GM19043 (cell line): ENCODE measurements at regions not wholly inside any gene's neighbourhood (a gene's known extent, or its start where the extent isn't known, plus 50 kb on each side); places are given as distances from the start of the nearest gene placed in this dataset.

Source experiments
- ATAC-seq: cut with Tn5 transposase; IDR thresholded peaks from one replicate; pipeline ENCODE4 v1.9.1; 2021; ENCODE audit warnings: low read depth; ENCODE audit not compliant: unreplicated experiment

DNA sequence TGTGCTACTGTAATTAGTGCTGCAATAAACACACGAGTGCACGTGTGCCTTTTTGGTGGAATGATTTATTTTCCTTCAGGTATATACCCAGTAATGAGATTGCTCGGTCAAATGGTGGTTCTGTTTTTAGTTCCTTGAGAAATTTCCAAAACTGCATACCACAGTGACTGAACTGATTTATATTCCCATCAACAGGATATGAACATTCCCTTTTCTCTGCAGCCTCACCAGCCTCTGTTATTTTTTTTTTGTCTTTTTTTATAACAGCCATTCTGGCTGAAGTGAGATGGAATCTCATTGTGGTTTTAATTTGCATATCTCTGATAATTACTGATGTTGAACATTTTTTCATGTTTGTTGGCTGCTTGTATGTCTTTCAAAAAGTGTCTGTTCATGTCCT lies 922.9 kb upstream of the LRRN3 start:
- no peak for ATAC-seq

DNA sequence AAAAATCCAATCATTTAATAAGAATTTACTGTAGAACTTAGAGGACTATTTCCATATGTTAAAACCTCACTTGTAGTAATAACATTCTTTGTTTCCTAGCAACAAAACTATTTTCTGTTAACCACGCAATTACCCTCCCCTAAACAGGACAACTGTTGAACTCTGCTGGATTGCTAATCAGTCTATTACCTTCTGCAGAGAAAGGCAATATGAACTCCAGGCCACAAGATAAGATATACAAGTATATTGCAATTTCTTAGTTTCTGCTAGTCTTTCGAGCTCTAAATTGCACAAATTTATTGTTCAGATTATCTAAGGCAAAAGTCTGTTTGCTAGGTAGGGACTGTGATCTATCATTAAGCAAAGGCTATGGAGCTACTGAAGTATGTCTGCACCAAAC lies 920.1 kb upstream of the LRRN3 start:
- ATAC-seq = no peak

DNA sequence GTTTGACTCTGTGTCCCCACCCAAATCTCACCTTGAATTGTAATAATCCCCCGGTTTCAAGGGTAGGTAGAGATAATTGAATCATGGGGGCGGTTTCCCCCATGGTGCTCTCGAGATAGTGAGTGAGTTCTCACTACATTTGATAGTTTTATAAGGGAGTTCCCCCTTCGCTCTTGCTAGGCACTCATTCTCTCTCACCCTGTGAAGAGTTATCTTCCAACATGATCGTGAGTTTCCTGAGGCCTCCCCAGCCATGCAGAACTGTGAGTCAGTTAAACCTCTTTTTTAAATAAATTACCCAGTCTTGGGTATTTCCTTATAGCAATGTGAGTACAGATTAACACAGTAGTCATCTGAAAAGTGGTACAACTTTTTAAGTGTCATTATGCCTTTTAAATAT lies 913.5 kb upstream of the LRRN3 start:
- no peak for ATAC-seq

DNA sequence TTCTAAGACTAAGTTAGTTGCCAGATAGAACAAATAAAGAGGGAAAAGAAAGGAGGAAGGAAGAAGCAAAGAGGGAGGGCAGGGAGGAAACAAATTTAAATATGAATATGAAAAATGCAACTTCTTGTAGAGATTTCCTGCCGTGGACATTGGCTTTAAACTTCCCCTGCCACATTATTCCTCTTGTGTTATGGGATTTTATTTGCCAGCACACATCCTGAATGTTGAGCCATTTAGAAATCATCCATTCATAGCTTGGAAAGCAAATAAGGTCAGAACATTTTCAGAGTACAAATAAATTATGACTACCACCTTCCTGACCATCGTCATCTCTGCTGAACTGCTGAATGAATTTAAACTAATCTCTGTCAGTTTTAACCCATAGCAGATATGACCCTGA lies 911.9 kb upstream of the LRRN3 start:
- no peak for ATAC-seq

DNA sequence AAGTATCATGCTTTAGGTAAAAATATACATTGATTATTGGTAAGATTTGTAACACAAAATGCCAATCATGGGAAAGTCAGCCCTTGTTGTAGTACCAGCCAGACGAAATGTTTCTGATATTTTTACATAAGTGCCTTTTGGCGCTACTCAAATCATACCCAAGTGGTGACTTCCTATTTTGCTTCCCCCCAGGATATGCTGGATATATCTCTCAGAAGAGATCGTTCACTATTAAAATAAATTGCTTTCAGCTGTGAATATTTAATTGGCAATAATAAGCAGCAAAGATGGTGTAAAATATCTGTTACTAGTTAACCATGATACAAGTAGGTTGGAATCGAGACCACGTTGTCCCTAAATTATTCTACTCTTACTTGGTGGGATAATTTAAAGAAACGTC lies 909.2 kb upstream of the LRRN3 start:
- no peak for ATAC-seq

DNA sequence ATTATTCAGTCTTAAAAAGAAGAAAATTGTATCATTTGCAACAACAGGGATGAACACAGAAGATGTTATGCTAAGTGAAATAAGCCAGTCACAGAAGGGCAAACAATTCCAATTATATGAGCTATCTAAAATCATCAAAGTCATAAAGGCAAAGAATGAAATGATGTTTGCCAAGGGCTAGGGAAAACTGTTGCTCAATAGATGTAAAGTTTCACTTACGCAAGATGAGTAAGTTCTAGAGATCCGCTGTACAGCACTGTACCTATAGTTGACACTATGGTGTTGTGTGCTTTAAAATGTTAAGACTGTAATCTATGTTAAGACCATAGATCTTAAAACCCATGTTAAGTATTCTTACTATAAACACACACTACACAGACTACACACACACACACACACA lies 904.6 kb upstream of the LRRN3 start:
- ATAC-seq = no peak

DNA sequence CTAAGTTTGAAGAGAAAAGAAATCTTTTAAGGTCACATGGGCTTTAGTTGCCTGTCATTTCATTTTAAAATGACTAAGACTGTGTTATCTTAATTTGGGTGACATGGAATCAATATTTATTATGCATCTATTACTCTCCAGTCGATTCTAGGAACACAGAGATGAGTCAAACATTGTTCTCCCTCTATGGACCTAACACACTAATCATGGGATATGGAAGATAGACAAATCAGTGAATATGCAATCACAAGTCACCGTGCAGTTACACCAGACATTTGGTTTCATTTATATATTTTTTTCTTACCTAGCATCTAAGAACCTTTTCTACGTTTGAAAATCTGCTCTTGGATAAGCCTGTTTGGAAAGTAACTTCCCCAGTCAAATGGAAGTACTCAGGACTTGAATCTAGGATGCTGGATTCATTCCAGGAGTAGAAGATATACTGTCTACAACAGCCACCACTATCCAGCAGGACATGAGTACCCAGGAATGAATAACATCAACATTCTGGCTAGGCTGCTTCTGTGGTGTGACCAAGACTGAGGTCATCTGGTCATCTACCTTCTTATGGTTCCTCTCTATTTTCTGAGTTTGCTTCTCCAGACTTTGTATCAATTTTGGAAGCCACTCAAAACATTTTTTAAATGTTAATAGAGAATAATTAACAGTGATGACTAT lies 902.9 kb upstream of the LRRN3 start:
- ATAC-seq = no peak

DNA sequence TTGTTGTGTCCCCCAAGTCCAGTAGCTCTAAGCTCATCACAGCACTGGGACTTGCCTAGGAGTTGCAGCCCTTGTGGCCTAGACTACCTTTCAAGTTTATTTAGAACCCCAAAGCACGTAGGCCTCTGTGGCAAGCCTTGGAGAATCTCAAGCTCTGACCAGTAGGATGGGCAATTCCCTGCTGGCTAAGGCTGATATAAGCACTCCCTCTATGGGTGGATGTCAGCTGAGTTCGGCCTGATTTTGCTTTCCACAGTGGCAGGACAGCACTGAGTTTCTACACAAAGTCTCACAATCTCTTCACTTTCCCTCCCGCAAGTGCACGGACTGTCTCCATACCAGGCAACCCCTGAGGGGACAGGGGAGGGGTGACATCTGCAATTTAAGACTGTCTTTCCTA lies 886.4 kb upstream of the LRRN3 start:
- no peak for ATAC-seq

DNA sequence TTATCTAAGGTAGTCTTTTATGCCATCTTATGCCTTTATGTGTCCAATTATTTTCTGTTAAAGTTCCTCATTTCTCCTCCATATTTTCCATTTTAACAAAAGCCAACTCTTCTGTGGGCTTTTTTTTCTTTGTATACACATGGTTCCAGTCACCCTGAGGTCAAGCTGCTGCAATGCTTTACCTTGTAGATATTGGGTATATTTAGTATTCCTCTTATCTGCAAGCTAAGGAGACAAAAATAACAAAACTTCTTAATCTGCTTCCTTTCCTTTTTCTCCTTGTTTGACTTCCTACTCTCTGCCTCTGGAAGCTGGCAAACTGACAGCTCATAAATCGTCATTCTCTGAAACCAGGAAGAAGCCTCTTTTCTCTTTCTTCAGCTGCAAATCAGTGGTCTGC lies 885.0 kb upstream of the LRRN3 start:
- no peak for ATAC-seq

DNA sequence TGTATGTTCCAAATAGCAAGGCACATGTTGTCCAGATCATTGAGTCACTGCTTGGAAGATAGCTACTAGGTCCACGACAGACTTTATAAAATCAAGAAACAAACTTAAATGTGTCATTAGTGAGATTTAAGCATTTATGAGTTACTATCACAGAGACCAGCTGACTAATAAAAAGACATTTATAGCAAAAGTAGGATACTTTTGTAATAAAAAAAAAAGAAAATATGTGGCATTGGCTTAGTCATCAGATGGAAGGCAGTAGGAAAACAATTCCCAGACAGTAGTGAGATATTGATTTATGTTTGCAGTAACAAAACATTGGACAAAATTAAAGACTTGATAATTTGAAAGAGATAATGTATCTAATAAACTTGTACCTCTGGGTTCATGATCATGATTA lies 881.0 kb upstream of the LRRN3 start:
- no peak for ATAC-seq

DNA sequence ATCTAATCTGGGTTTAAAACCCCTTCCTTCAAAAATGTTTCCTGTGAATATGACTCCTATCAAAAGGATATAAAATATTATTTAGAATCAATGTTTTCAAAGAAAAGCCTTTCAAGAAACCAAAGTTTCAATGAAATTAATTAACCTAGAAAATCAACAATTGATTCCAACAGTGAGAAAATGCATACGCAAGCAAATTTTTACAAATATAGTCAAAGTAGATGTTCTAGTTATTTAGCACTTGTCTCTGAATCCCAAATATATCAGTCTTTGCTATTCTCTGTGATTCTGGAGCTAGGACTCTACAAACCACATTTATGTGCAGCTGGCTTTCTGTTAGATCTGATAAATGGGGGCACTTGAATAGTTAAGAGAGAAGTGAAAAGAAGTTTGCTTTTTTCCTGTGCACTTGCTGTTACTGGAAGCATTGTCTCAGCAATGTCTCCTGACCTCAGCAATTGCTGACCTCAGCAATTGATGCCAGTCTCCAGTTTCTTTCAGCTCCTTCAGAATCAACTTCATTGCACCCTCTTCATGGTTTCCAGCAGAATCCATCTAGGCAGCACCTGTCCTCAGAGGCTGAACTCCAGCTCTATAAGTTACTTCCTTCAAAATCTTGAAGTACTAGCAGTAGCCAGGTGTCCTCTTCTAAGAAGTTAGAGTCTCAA lies 879.9 kb upstream of the LRRN3 start:
- no peak for ATAC-seq

DNA sequence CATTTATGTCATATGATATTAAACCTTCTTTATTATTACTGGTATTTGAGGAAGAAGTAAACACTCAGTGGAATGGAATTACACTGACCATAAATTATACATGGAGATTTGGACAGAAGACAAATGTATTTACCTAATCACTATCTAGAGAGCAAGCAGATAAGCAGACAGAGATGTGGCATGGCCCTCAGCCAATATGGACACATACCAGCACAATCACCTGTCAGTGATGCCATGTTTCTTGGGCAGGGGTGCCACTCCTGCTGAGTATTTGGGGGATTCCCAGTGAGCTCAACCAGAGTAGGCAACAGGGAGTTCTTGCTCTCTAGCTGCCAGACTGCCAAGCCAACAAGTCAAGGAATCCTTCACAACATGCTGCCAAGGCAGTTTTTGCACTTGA lies 866.3 kb upstream of the LRRN3 start:
- no peak for ATAC-seq

DNA sequence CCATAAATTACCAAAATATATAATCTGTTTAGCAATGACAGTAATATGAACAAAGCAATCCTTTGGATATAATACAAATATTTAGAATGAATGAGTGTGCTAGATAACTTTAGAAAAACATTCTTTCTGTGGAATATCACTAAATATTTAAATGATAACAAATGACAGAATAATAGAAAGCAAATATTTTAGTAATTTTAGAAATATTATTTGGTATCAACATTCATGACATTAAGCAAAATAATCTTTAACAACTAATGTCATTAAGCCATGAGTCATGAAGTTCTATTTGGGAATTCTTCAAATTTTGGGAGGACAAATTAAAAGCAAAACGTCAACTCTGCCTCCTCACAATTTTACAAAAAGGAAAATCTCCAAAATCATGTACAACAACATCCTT lies 844.8 kb upstream of the LRRN3 start:
- ATAC-seq = no peak

DNA sequence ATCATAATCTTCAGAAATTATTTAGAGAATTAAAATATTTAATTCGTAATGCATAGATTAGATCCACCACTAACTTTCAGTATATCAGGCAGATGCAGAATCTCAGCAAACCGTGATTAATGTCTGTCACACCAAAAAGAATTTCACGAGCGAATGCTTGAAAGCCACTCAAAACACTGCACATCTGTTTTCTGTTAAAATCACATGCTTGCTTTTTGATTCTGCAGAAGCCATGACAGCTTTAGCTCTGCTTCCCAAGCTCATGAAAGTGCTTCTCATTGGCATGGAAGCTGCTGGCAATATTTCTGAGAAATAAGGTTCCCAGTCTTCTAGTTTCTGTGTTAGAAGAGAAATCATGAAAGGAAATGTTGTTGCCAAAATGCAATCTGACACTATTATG lies 837.8 kb upstream of the LRRN3 start:
- no peak for ATAC-seq

DNA sequence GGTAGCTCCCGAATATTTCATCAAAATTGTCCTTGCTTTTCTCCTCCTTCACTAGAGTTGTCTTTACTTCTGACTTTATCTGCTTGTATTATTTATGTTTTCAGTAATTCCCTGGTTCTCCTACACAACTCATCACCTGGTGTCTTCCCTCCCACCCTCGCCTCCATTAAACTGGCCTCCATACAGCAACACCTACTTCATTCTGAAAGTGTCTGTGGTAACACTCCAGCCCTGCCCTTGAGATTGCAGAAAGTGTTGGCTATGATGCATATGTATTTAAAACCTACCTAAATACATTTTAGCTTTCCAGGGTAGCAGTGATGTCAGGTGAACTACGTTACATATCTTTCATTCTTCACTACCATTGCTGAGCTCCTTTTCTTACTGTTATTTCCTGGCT lies 833.3 kb upstream of the LRRN3 start:
- ATAC-seq = no peak

DNA sequence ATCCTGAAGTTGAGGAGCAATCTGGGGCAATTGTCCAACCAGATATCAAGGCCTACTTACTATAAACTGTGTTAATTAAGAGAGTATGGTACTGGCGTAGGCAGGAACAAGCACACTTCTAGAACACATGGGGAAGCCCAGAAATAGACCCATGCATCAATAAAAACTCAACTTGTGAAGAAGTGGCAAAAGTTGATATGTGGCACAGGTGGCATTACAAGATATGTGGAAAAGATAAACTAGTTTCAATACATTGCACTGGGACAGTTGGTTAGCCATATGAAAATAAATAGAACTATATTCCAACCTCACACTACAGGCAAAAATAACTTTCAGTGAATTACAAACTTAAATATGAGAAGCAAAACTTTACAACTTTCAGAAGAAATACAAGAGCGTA lies 828.7 kb upstream of the LRRN3 start:
- ATAC-seq = no peak

DNA sequence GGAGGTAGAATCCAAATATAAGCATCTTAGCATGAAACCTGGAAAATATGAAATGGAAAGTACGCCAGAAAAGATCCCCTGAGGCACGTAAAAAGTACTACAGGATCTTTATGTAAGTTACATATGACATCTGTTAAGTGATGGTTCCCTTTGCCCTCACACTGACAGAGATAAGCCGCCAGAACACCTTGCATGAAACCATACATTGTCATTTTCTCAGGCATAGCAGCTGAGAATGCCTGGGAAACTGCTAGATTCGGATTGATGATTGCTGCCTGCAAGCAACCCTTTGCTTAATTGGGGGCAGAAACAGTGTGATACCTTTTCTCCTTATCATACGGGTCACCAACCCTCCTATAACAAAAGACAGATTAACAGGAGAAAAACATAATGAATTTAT lies 826.6 kb upstream of the LRRN3 start:
- ATAC-seq = no peak

DNA sequence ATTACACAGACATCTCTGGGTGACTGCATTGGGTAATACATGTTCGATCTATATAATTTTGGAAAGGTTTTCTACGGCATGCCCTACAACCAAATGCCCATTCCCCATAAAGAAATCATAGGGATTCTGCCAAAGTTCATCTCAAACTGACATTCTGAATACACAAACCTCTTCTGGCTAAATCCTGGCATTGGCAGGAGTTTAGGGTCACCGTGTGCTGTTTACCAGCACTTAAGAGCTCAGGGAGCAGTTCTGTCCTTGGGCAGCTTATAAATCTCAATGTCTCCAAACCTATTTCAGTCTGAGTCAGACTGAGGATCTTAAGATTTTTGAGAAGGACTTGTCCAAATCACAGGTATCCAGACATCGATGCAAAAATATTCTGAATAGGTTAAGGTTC lies 809.6 kb upstream of the LRRN3 start:
- ATAC-seq = no peak

DNA sequence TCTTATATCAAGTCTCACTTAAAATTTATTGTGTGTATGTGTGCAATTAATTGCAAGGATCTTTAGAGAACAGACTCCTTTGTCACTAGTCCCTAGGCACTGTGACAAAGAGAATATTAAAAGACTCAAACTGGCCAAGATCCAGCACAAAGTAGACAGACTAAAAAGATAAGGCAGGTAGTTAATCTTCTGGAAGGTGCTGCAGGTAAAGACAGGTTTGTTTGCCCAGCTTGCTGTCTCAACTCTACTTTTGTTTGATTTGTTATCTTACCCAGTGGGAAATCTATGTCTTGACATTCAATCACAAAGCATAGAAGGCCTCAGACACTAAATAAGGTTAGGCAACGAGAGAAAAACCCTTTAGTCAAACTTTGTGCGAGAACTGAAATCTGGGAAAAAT lies 807.9 kb upstream of the LRRN3 start:
- ATAC-seq = no peak

DNA sequence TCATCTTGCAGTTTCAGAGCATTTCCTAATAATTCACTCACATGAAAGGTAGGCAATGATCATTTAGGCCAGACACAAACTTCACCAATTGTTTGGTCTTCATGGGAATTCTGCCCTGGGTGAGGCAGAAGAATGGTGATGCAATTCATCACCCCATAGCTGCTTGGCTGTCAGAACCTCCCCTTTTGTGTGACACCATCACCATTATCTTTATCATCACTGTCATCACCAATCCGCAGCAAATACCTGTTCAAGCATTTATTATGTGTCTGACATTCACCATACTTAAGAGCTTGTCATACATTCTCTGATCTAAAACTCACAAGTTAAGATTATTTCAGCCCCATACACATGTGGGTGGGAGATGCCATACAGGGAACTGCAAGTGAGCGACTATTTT lies 799.5 kb upstream of the LRRN3 start:
- no peak for ATAC-seq

DNA sequence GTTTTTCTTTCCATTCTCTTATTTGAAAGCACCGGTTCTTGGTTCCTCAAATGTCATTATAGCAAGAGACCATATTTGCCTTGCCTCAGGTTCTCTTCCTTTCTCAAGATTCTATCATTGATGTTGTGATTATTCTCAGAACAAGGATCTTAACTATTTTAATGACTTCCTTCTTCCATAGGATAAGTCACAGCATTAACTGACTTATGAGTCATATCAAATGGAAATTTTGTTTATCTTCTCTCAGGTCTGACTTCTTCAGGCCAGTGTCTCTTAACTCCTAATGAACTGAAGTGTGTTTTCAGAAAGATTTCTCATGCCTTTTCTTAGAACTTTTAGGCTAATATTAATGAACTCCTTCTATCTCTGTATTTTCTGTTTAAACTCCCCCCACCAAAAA lies 794.6 kb upstream of the LRRN3 start:
- ATAC-seq = no peak

DNA sequence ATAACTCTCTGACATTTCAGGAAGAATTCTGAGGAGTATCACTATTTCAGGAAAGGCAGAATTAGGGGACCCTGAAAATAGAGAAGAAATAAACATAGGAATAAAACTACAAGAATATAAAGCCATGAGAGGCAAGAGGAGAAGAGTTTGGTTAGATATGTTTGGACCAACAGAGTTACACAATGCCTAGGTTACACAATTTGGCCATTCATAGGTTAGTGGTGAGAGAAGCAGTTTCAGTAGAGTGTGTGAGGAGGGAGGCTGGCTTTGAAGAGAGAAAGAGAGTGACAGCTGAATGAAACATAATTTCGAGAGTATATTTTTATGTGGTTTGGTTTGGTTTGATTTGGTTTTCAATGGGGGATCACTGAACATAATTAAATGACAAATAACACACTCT lies 783.2 kb upstream of the LRRN3 start:
- ATAC-seq = no peak

DNA sequence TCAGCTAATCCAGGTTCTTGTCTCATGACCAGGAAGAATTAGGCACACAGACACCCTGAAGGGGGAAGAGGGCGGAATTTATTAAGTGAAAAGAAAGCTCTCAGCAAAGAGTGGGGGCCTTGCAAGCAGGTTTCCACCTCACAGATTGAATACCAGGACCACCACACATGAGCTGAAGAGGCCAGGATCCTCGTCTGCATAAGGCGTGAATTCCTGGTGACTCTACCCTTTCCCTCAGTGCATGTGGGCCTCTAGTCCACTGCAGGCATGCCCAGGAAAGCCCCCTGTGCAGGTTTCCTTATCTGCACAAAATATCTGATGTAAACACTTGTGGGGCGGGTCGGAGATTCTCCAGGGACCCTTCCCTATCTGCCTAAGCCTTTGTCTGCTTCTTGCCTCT lies 782.1 kb upstream of the LRRN3 start:
- ATAC-seq = no peak
